Endothelial cell of umbilical vein (primary cell): ENCODE measurements at regions not wholly inside any gene's neighbourhood (a gene's known extent, or its start where the extent isn't known, plus 50 kb on each side); places are given as distances from the start of the nearest gene placed in this dataset.

Experiments
- BruUV-seq: library from RNA; stranded (reverse); fragments of 400-500 nt; replicated peaks from 2 replicates; lab custom pipeline; 2021; lab: Mats Ljungman, UMichigan
- CTCF ChIA-PET: fragments of 300-600, 350-600 bp; sonication (Branson Sonifier 250); formaldehyde crosslinking; loops from one replicate; lab custom pipeline; 2021; ENCODE audit warnings: antibody characterized with exemption, inconsistent platforms; lab: Charles Lee
- POLR2A ChIA-PET: fragments of 300-600, 350-600 bp; sonication (Branson Sonifier 250); formaldehyde crosslinking; loops from one replicate; lab custom pipeline; 2021; ENCODE audit warnings: antibody characterized with exemption, inconsistent platforms; lab: Charles Lee
- DNase-seq: peaks from one replicate; pipeline ENCODE4 v3.0.0-alpha.2; 2011; ENCODE audit warnings: low read depth, low spot score
- FAIRE-seq: peaks from 2 replicates; lab custom pipeline; 2011; peaks lifted over from hg19 to GRCh38; lab: Jason Lieb, UNC
- H2AFZ ChIP-seq: 2 replicates; pipeline ENCODE4 v1.6.0; 2012; ENCODE audit warnings: low read depth, low read length, control low read depth, inconsistent platforms
- H3K27ac ChIP-seq: 2 replicates; pipeline ENCODE4 v1.5.1; 2011; ENCODE audit warnings: low read depth, mild to moderate bottlenecking, control low read depth, low read length, moderate library complexity; ENCODE audit not compliant: insufficient read depth
- H3K27me3 ChIP-seq, 2 experiments: 2 replicates each; pipeline versions ENCODE4 v1.6.0 to v1.6.1; 2011; ENCODE audit warnings: low read length in 2 of 2, mixed read lengths in 1 of 2; ENCODE audit not compliant: control insufficient read depth in 2 of 2, insufficient read depth in 2 of 2
- H3K36me3 ChIP-seq, 2 experiments: 2 replicates in 1 of 2; 3 replicates in 1 of 2; pipeline ENCODE4 v1.5.1; 2011; ENCODE audit warnings: low read length in 2 of 2, mild to moderate bottlenecking in 1 of 2, moderate library complexity in 1 of 2; ENCODE audit not compliant: control insufficient read depth in 2 of 2, insufficient read depth in 2 of 2; ENCODE audit errors: extremely low read depth in 1 of 2
- H3K4me1 ChIP-seq: 3 replicates; pipeline ENCODE4 v1.5.1; 2011; ENCODE audit warnings: mild to moderate bottlenecking, low read length; ENCODE audit not compliant: control insufficient read depth, insufficient read depth; ENCODE audit errors: extremely low read depth
- H3K4me2 ChIP-seq: 2 replicates; pipeline ENCODE4 v1.6.1; 2011; ENCODE audit warnings: low read length, control low read depth, mixed read lengths; ENCODE audit not compliant: insufficient read depth
- H3K4me3 ChIP-seq, 3 experiments: fragments of 200-600 bp in 1 of 3; sonication (generic), shearing (Covaris generic) in 1 of 3; replicated peaks in 1 of 3; 2 replicates each; pipeline ENCODE4 v1.5.1; 2011 to 2016; ENCODE audit warnings: control low read depth in 3 of 3, low read length in 3 of 3, mild to moderate bottlenecking in 2 of 3, inconsistent platforms in 1 of 3, low read depth in 1 of 3, moderate library complexity in 1 of 3; ENCODE audit not compliant: insufficient read depth in 1 of 3
- H3K79me2 ChIP-seq: 2 replicates; pipeline ENCODE4 v1.6.0; 2012; ENCODE audit warnings: low read length, inconsistent platforms; ENCODE audit not compliant: control insufficient read depth, insufficient read depth
- H3K9ac ChIP-seq: replicated peaks from 2 replicates; pipeline ENCODE3; 2011; ENCODE audit warnings: low read length, control low read depth; ENCODE audit not compliant: insufficient read depth; ENCODE audit errors: extremely low read depth
- H3K9me1 ChIP-seq: replicated peaks from 3 replicates; pipeline ENCODE4 v1.6.0; 2011; ENCODE audit warnings: mild to moderate bottlenecking, low read length; ENCODE audit not compliant: control insufficient read depth, insufficient read depth; ENCODE audit errors: extremely low read depth
- H3K9me3 ChIP-seq: replicated peaks from 2 replicates; pipeline ENCODE4 v1.5.1; 2012; ENCODE audit warnings: low read length, inconsistent platforms; ENCODE audit not compliant: control insufficient read depth, insufficient read depth
- H4K20me1 ChIP-seq: replicated peaks from 2 replicates; pipeline ENCODE3; 2011; ENCODE audit warnings: mild to moderate bottlenecking, low read length; ENCODE audit not compliant: control insufficient read depth, insufficient read depth; ENCODE audit errors: extremely low read depth
- EZH2 ChIP-seq: IDR thresholded peaks from 2 replicates; pipeline ENCODE4 v1.6.1; 2012; ENCODE audit warnings: borderline replicate concordance, low read depth, mild to moderate bottlenecking, moderate library complexity, low read length, inconsistent platforms; ENCODE audit not compliant: severe bottlenecking
- FOS ChIP-seq: IDR thresholded peaks from 2 replicates; pipeline ENCODE4 v1.6.1; 2011; ENCODE audit warnings: mild to moderate bottlenecking, low read length, moderate library complexity, borderline replicate concordance; ENCODE audit not compliant: insufficient read depth
- GATA2 ChIP-seq: IDR thresholded peaks from 2 replicates; pipeline ENCODE4 v1.7.0; 2011; ENCODE audit warnings: low read depth, mild to moderate bottlenecking, moderate library complexity, mixed read lengths, low read length; ENCODE audit not compliant: insufficient read length, insufficient read depth
- JUN ChIP-seq: IDR thresholded peaks from 2 replicates; pipeline ENCODE4 v1.6.1; 2011; ENCODE audit warnings: borderline replicate concordance, low read depth; ENCODE audit not compliant: insufficient read length, insufficient read depth
- MYC ChIP-seq: IDR thresholded peaks from one replicate; pipeline ENCODE4 v1.6.1; 2011; ENCODE audit warnings: mild to moderate bottlenecking, low read depth, low read length
- POLR2A ChIP-seq: IDR thresholded peaks from 2 replicates; pipeline ENCODE4 v1.6.1; 2012; ENCODE audit warnings: low read depth, mild to moderate bottlenecking, control low read depth, low read length
- POLR2AphosphoS5 ChIP-seq: IDR thresholded peaks from 2 replicates; pipeline ENCODE4 v1.6.1; 2012; ENCODE audit warnings: low read depth, mild to moderate bottlenecking, control low read depth, low read length, moderate library complexity; ENCODE audit not compliant: insufficient read depth
- dilution Hi-C: fragments of 300-500 bp; cut with MboI; formaldehyde crosslinking; loops from one replicate; pipeline ENCODE4 v1.15.0; 2019; ENCODE audit warnings: low sequenced_read_pairs; ENCODE audit not compliant: extremely low pct_ligation_motif_present
- intact Hi-C: fragments of 100-400 bp; cut with micrococcal nuclease; formaldehyde crosslinking; loops from one replicate; pipeline ENCODE4 v1.10.0; 2022
- TF ChIP-seq, protein P1 (sequence below), 2 donors: IDR thresholded peaks; 1 replicate in 1 of 2; 2 replicates in 1 of 2; pipeline ENCODE4 v1.5.1; 2011; ENCODE audit warnings: low read length in 2 of 2, mild to moderate bottlenecking in 2 of 2, moderate library complexity in 2 of 2, control low read depth in 1 of 2, inconsistent platforms in 1 of 2, low read depth in 1 of 2; ENCODE audit not compliant: insufficient read depth in 1 of 2; ENCODE audit errors: extremely low read depth in 1 of 2
- TF ChIP-seq, protein P2 (sequence below): IDR thresholded peaks from 2 replicates; pipeline ENCODE4 v1.6.1; 2011; ENCODE audit not compliant: insufficient read depth, insufficient read length

DNA sequence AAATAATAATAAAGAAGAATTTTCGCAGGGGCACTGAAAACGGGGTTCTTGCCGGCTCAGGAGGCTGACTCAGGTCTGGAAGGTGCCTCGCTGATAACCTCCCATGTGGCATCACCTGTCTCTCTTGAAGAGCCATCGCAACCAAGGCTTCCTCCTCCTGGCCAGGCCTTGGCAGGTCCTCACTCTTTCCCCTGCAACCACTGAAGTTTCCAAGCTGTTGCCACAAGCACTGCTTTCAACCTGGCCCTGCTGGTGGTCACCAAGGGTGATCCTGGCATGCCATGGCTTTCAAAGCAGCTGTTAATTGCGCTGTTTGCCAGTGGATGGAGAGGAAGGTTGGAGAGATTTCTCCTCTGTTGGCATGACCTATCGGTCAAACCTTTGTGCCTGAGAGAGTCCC is 163.6 kb upstream of the COPS8 start:
- TF ChIP-seq MYC = no peak
- no peak for TF ChIP-seq FOS
- BruUV-seq = no TSS peak
- H3K4me3 ChIP-seq = no peak overlapping the region
- dilution Hi-C loops (no loop called here), intact Hi-C loops (no loop called here)
- POLR2A ChIA-PET = no interaction called here
- H3K9me1 ChIP-seq = no peaks in the 10 kb centered on the region
- H3K4me1 ChIP-seq = no peaks in the 10 kb centered on the region
- no peaks in the 10 kb centered on the region for H4K20me1 ChIP-seq
- no peak overlapping the region for H3K9ac ChIP-seq
- no peaks in the 10 kb centered on the region for H3K27me3 ChIP-seq
- CTCF ChIA-PET = interaction anchor here (1.2 to 1.5 kb wide), 2 partner anchors 15 to 50 kb away, joined by 4 read pairs; no protein-coding TSS in a partner anchor
- no peak for FAIRE-seq
- H3K4me2 ChIP-seq = no peak overlapping the region
- no peak for DNase-seq
- H3K27ac ChIP-seq = no peak overlapping the region
- no peak overlapping the region for H2AFZ ChIP-seq
- H3K36me3 ChIP-seq = no peaks in the 10 kb centered on the region
- H3K9me3 ChIP-seq = no peaks in the 10 kb centered on the region
- no peaks in the 10 kb centered on the region for H3K79me2 ChIP-seq

DNA sequence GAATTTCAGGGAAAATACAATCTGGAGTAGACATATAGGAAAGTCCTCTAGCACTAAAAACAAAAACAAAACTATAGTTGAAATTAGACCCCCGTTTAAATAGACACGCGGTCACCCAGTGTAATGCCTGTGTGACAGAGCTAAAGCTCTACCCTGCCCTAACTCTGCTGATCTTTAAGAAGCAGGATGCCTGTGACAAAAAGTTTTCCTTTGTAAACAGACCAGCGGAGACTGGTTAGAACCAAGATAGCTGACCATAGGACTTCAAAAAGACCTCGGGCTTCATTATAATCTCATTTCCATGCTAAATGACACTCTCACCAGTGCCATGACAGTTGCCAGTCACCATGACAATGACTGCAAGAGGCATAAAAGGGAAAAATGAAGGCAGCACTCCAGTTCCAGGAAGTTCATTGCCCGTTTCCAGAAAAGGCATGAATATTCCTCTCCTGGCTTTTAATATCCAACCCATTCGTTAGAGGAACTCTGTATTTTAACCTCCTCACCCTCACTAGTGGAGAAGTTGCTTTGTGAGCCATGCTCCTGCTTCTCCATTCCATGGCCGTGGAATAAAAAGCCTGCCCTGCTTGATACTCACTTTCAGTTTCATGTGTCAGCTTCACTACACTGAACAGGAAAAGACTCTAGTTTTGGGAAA is 157.2 kb upstream of the COPS8 start:
- no TSS peak for BruUV-seq
- Histone ChIP-seq H3K4me2 (peak overlapping the region; percentile 93), H4K20me1 (no peaks in the 10 kb centered on the region), H3K4me3 (peak overlapping the region; percentile 11 to 58 (median 52)), H3K79me2 (no peaks in the 10 kb centered on the region), H3K9ac (peak overlapping the region; percentile 53), H3K36me3 (no peaks in the 10 kb centered on the region), H3K9me1 (no peaks in the 10 kb centered on the region), H3K4me1 (peaks cover 8% of the 10 kb centered on the region), H2AFZ (peak overlapping the region; percentile 90), H3K9me3 (no peaks in the 10 kb centered on the region), H3K27ac (peak overlapping the region; percentile 44), H3K27me3 (no peaks in the 10 kb centered on the region)
- dilution Hi-C loops = no loop called here
- CTCF ChIA-PET = interaction anchor here (1.4 to 1.9 kb wide), 3 partner anchors 9 to 99 kb away, joined by 3 to 5 read pairs (median 4); no protein-coding TSS in a partner anchor
- DNase-seq = peak; percentile 71
- intact Hi-C loops = no loop called here
- TF ChIP-seq, protein P1, sequence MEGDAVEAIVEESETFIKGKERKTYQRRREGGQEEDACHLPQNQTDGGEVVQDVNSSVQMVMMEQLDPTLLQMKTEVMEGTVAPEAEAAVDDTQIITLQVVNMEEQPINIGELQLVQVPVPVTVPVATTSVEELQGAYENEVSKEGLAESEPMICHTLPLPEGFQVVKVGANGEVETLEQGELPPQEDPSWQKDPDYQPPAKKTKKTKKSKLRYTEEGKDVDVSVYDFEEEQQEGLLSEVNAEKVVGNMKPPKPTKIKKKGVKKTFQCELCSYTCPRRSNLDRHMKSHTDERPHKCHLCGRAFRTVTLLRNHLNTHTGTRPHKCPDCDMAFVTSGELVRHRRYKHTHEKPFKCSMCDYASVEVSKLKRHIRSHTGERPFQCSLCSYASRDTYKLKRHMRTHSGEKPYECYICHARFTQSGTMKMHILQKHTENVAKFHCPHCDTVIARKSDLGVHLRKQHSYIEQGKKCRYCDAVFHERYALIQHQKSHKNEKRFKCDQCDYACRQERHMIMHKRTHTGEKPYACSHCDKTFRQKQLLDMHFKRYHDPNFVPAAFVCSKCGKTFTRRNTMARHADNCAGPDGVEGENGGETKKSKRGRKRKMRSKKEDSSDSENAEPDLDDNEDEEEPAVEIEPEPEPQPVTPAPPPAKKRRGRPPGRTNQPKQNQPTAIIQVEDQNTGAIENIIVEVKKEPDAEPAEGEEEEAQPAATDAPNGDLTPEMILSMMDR (IDR thresholded peaks at IDR 0.05; ENCODE audit: extremely low read depth in 1 of 2, insufficient read depth in 1 of 2, low read depth in 1 of 2, low read length in 2 of 2) = no peak
- TF ChIP-seq FOS (no peak), GATA2 (no peak), POLR2A (no peak), EZH2 (no peak), POLR2AphosphoS5 (no peak), JUN (no peak), MYC (no peak)
- TF ChIP-seq, protein P2, sequence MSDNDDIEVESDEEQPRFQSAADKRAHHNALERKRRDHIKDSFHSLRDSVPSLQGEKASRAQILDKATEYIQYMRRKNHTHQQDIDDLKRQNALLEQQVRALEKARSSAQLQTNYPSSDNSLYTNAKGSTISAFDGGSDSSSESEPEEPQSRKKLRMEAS = no peak
- peak; percentile 78 for FAIRE-seq
- POLR2A ChIA-PET = no interaction called here
